GM13976 (cell line): ENCODE measurements at regions not wholly inside any gene's neighbourhood (a gene's known extent, or its start where the extent isn't known, plus 50 kb on each side); places are given as distances from the start of the nearest gene placed in this dataset.

Source experiments
- DNase-seq: peaks from one replicate; pipeline ENCODE4 v3.0.0; 2012; ENCODE audit warnings: low spot score
- in situ Hi-C: fragments of 300-500 bp; cut with MboI; formaldehyde crosslinking; loops from one replicate; pipeline ENCODE4 v1.12.0; 2022; ENCODE audit warnings: low sequenced_read_pairs, mixed read lengths, inconsistent platforms; ENCODE audit not compliant: unreplicated experiment
- TF ChIP-seq, protein P1 (sequence below): IDR thresholded peaks from 2 replicates; pipeline ENCODE4 v1.5.1; 2012; ENCODE audit warnings: borderline replicate concordance, mild to moderate bottlenecking; ENCODE audit not compliant: insufficient read depth; ENCODE audit errors: extremely low read depth, missing control alignments, control extremely low read depth

DNA sequence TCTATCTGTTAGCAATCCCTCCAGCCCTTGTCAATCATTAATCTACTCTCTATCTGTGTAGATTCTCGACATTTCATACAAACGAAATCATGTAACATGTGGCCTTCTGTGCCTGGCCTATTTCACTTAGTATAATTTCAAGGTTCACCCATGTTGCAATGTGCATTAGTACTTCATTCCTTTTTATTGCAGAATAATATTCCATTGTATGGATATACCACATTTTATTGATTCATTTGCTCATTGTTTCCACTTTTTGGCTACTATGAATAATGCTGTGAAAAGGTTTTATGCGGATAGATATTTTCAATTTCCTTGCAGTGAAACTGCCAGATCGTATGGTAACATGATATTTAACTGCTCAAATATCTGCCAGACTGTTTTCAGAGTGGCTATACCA lies 100.1 kb downstream of the MIAT start:
- in situ Hi-C loops: loop anchor here (25.0 kb wide), 1 partner anchor 1255 kb away; no protein-coding TSS in a partner anchor
- DNase-seq: no peak
- TF ChIP-seq, protein P1, sequence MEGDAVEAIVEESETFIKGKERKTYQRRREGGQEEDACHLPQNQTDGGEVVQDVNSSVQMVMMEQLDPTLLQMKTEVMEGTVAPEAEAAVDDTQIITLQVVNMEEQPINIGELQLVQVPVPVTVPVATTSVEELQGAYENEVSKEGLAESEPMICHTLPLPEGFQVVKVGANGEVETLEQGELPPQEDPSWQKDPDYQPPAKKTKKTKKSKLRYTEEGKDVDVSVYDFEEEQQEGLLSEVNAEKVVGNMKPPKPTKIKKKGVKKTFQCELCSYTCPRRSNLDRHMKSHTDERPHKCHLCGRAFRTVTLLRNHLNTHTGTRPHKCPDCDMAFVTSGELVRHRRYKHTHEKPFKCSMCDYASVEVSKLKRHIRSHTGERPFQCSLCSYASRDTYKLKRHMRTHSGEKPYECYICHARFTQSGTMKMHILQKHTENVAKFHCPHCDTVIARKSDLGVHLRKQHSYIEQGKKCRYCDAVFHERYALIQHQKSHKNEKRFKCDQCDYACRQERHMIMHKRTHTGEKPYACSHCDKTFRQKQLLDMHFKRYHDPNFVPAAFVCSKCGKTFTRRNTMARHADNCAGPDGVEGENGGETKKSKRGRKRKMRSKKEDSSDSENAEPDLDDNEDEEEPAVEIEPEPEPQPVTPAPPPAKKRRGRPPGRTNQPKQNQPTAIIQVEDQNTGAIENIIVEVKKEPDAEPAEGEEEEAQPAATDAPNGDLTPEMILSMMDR: no peak

- in situ Hi-C loops: loop anchor here (25.0 kb wide), 1 partner anchor 1250 kb away; no protein-coding TSS in a partner anchor
- TF ChIP-seq, protein P1: no peak
- no peak for DNase-seq
These were observed 105.4 kb downstream of the MIAT start for GRCh38 chr22:26762503-26763472.

DNA sequence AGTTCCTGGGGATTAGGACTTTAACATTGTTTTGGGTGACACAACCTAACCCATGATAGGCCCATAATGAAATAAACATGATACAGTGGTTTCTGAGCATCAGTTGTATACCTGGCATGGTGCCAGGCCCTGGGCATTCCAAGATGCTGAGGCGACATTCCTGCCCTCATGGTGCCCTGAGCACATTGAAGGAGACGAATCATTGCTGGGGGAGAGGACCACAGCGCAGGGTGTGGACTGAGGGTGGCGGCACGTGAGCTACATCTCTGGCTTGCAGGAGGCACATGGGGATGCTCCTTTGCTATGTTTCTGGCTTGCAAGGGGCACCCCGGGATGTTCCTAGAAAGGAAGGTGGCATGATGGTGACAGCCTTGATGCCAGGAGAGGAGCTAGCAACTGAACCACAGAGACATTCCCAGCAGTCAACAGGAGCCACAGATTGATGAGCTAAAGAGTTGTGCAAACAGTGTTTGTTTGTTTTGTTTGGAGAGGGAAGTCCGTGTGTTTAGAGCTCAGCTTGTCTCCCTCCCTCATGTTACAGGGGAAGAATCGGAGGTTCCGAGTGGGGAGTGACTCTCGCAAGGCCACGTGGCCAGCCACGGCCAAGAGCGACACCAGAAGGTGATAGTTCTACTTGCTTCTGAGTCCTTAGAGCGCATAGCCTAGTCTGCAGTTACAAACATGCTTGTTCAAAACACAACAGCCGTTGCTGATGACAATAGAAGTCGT lies 106.4 kb downstream of the MIAT start:
- in situ Hi-C loops: loop anchor here (25.0 kb wide), 1 partner anchor 1249 kb away; no protein-coding TSS in a partner anchor
- TF ChIP-seq, protein P1: no peak
- no peak for DNase-seq

- no peak for DNase-seq
- TF ChIP-seq, protein P1: no peak
- in situ Hi-C loops: loop anchor here (25.0 kb wide), 1 partner anchor 1246 kb away; no protein-coding TSS in a partner anchor
These were observed 109.3 kb downstream of the MIAT start for GRCh38 chr22:26766510-26767350.

- in situ Hi-C loops: loop anchor here (25.0 kb wide), 1 partner anchor 1245 kb away; no protein-coding TSS in a partner anchor
- no peak for DNase-seq
These were observed 110.2 kb downstream of the MIAT start for GRCh38 chr22:26767351-26768155.

More at GRCh38 chr22:26767351-26768155, 110.2 kb downstream of the MIAT start:
- TF ChIP-seq, protein P1: no peak
